BLaER1 treated with 17β-estradiol and CSF1 and Interleukin-3, amounts not matched to agents 10 nM and 100 nM (cell line): ENCODE measurements at regions not wholly inside any gene's neighbourhood (a gene's known extent, or its start where the extent isn't known, plus 50 kb on each side); places are given as distances from the start of the nearest gene placed in this dataset.
"Not testable (repeated sequence)": the region's sequence is repeated elsewhere in the genome, so short reads cannot be mapped to it uniquely, and the experiment has no call there.

Experiments used
- H3K27ac ChIP-seq, 11 experiments: shearing (Covaris generic); formaldehyde crosslinking; 2 replicates each; pipeline ENCODE4 v1.8.1; 2022
- H3K27me3 ChIP-seq, 11 experiments: shearing (Covaris generic); formaldehyde crosslinking; 2 replicates each; pipeline ENCODE4 v1.8.1; 2022
- H3K36me3 ChIP-seq, 11 experiments: shearing (Covaris generic); formaldehyde crosslinking; 2 replicates each; pipeline ENCODE4 v1.8.1; 2022
- H3K4me1 ChIP-seq, 10 experiments: shearing (Covaris generic); formaldehyde crosslinking; 2 replicates each; pipeline ENCODE4 v1.8.1; 2022
- H3K4me2 ChIP-seq, 11 experiments: shearing (Covaris generic); formaldehyde crosslinking; 2 replicates each; pipeline ENCODE4 v1.8.1; 2022
- H3K4me3 ChIP-seq, 10 experiments: shearing (Covaris generic); formaldehyde crosslinking; 2 replicates each; pipeline ENCODE4 v1.8.1; 2022
- H3K9ac ChIP-seq, 11 experiments: shearing (Covaris generic); formaldehyde crosslinking; 2 replicates each; pipeline ENCODE4 v1.8.1; 2022
- H3K9me3 ChIP-seq, 11 experiments: shearing (Covaris generic); formaldehyde crosslinking; replicated peaks in 1 of 11; 2 replicates each; pipeline ENCODE4 v1.8.1; 2022
- H4K20me1 ChIP-seq, 11 experiments: shearing (Covaris generic); formaldehyde crosslinking; 2 replicates each; pipeline ENCODE4 v1.8.1; 2022
- Cebpa-rat ChIP-seq, 11 experiments: shearing (Covaris generic); IDR thresholded peaks; 2 replicates each; pipeline ENCODE4 v1.8.1; 2022

DNA sequence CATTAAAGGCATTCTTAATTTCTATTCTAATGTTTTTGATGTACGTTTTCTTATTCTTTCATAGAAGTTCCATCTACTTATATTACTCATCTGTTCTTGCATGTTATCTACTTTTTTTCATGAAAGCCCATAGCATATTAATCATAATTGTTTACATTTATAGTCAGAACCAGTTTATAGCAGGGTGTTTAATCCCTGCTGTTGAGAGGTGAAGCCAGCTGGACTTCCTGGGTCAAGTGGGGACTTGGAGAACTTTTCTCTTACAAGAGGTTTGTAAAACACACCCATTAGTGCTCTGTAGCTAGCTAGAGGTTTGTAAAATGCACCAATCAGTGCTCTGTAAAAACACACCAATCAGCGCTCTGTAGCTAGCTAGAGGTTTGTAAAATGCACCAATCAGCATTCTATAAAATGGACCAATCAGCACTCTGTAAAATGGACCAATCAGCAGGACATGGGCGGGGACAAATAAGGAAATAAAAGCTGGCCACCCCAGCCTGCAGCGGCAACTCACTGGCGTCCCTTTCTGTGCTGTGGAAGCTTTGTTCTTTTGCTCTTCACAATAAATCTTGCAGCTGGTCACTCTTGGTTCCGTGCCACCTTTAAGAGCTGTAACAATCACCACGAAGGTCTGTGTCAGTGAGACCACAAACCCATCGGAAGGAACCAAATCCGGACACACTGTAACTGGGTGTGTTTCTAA lies 120.6 kb downstream of the TANC2 start:
- Histone ChIP-seq H3K36me3 (peaks cover 0 to 6% (median 0%) of the 10 kb centered on the region in 11 experiments; a peak in 3 of 22 replicates), H3K27ac (no peak overlapping the region), H3K9me3 (peaks cover 8 to 16% (median 10%) of the 10 kb centered on the region in 11 experiments), H3K4me2 (no peak overlapping the region), H4K20me1 (no peaks in the 10 kb centered on the region), H3K4me3 (no peak overlapping the region), H3K27me3 (no peaks in the 10 kb centered on the region), H3K9ac (no peak overlapping the region), H3K4me1 (peaks cover 0 to 2% (median 0%) of the 10 kb centered on the region in 10 experiments; a peak in 1 of 20 replicates)
- no peak for TF ChIP-seq Cebpa-rat (IDR thresholded peaks at IDR 0.05)

DNA sequence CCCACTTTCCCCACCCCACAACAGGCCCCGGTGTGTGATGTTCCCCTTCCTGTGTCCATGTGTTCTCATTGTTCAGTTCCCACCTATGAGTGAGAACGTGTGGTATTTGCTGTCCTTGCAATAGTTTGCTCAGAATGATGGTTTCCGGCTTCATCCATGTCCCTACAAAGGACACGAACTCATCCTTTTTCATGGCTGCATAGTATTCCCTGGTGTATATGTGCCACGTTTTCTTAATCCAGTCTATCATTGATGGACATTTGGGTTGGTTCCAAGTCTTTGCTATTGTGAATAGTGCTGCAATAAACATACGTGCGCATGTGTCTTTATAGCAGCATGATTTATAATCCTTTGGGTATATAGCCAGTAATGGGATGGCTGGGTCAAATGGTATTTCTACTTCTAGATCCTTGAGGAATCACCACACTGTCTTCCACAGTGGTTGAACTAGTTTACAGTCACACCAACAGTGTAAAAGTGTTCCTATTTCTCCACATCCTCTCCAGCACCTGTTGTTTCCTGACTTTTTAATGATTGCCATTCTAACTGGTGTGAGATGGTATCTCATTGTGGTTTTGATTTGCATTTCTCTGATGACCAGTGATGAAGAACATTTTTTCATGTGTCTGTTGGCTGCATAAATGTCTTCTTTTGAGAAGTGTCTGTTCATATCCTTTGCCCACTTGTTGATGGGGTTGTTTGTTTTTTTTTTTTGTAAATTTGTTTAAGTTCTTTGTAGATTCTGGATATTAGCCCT lies 124.5 kb downstream of the TANC2 start:
- H3K4me2 ChIP-seq, H4K20me1 ChIP-seq, H3K27me3 ChIP-seq, H3K4me3 ChIP-seq, H3K27ac ChIP-seq, H3K4me1 ChIP-seq, H3K36me3 ChIP-seq, H3K9ac ChIP-seq: not testable (repeated sequence)
- peaks cover 8 to 22% (median 10%) of the 10 kb centered on the region in 11 experiments for H3K9me3 ChIP-seq

GRCh38 chr17:63091909-63092308 lies 125.9 kb downstream of the TANC2 start:
- H3K9ac ChIP-seq, H4K20me1 ChIP-seq, H3K36me3 ChIP-seq, H3K27me3 ChIP-seq, H3K4me1 ChIP-seq, H3K4me2 ChIP-seq, H3K27ac ChIP-seq, H3K4me3 ChIP-seq: not testable (repeated sequence)
- peaks cover 2 to 17% (median 4%) of the 10 kb centered on the region in 11 experiments for H3K9me3 ChIP-seq

DNA sequence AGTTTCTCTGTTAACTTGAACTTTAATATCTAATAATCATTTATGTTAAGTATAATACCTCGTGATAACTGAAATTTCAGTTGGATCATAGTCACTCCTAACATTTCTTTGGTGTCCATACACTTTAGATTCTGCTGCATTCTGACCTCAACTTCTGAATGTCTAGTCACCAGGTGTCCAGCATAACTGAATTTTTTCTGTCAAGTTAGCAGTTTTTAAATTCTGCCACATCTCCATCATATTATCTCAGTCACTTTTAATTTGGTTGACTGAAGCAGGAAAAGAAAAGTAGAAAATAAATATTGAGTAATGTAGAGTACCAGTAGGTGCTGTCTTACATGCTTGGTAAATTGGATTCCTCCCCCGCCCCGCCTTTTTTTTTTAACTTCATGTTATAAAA lies 128.6 kb downstream of the TANC2 start:
- no peaks in the 10 kb centered on the region for H3K36me3 ChIP-seq
- H3K9ac ChIP-seq = no peak overlapping the region
- peaks cover 0 to 15% (median 0%) of the 10 kb centered on the region in 11 experiments; a peak in 6 of 22 replicates for H3K9me3 ChIP-seq
- no peaks in the 10 kb centered on the region for H3K27me3 ChIP-seq
- H3K4me3 ChIP-seq = no peak overlapping the region
- TF ChIP-seq Cebpa-rat (IDR thresholded peaks at IDR 0.05) = no peak
- no peaks in the 10 kb centered on the region for H4K20me1 ChIP-seq
- no peak overlapping the region for H3K4me2 ChIP-seq
- peaks cover 0 to 11% (median 0%) of the 10 kb centered on the region in 10 experiments; a peak in 3 of 20 replicates for H3K4me1 ChIP-seq
- H3K27ac ChIP-seq = no peak overlapping the region

GRCh38 chr17:63095459-63095858 lies 129.4 kb downstream of the TANC2 start:
- Histone ChIP-seq H3K4me1 (peaks cover 0 to 11% (median 0%) of the 10 kb centered on the region in 10 experiments; a peak in 3 of 20 replicates), H3K36me3 (no peaks in the 10 kb centered on the region), H3K27ac (no peak overlapping the region), H3K27me3 (no peaks in the 10 kb centered on the region), H4K20me1 (no peaks in the 10 kb centered on the region), H3K4me2 (no peak overlapping the region), H3K9ac (no peak overlapping the region), H3K9me3 (peaks cover 0 to 13% (median 0%) of the 10 kb centered on the region in 11 experiments; a peak in 6 of 22 replicates), H3K4me3 (no peak overlapping the region)
- no peak for TF ChIP-seq Cebpa-rat (IDR thresholded peaks at IDR 0.05)

DNA sequence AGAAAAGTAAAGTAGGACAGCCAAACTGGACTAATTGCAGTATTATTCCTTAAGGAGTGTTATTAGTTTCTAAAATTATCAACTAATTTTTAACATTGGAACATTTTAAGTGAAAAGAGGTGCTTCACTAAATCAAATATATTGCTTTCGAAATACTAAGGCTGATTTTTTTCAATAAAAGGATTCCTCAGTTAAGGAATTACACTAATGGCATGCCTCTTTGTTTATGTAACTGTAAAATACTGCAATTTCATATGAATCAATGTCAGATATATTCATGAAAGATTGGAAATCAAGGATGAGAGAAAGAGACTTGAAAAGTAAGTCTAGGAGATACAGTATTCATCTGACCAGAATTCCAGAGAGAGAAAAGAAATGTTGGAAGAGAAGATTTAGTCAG lies 129.8 kb downstream of the TANC2 start:
- TF ChIP-seq Cebpa-rat (IDR thresholded peaks at IDR 0.05) = no peak
- no peak overlapping the region for H3K4me2 ChIP-seq
- H3K9ac ChIP-seq = no peak overlapping the region
- no peaks in the 10 kb centered on the region for H3K36me3 ChIP-seq
- H4K20me1 ChIP-seq = no peaks in the 10 kb centered on the region
- peaks cover 0 to 10% (median 0%) of the 10 kb centered on the region in 11 experiments; a peak in 2 of 22 replicates for H3K9me3 ChIP-seq
- no peaks in the 10 kb centered on the region for H3K27me3 ChIP-seq
- H3K4me3 ChIP-seq = no peak overlapping the region
- no peak overlapping the region for H3K27ac ChIP-seq
- peaks cover 0 to 11% (median 0%) of the 10 kb centered on the region in 10 experiments; a peak in 3 of 20 replicates for H3K4me1 ChIP-seq

DNA sequence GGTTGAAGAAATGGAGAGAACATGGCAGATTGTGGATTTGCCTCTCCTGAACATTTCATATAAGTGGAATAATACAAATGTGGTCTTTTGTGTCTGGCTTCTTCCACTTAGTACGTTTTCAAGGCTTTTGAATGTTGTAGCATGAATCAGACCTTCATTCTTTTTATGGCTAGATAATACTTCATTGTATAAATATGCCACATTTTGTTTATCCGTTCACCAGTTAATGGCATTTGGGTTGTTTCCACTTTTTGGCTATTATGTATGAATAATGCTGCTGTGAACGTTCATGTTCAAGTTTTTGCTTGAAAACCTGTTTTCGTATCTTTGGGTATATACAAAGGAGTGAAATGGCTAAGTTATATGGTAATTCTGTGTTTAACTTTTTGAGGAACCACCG lies 130.4 kb downstream of the TANC2 start:
- Histone ChIP-seq H3K4me2 (no peak overlapping the region), H3K4me1 (peaks cover 0 to 11% (median 0%) of the 10 kb centered on the region in 10 experiments; a peak in 3 of 20 replicates), H3K27ac (no peak overlapping the region), H3K9ac (no peak overlapping the region), H3K4me3 (no peak overlapping the region), H3K36me3 (no peaks in the 10 kb centered on the region), H3K27me3 (no peaks in the 10 kb centered on the region), H3K9me3 (peaks cover 0 to 7% (median 0%) of the 10 kb centered on the region in 11 experiments; a peak in 2 of 22 replicates), H4K20me1 (no peaks in the 10 kb centered on the region)
- no peak for TF ChIP-seq Cebpa-rat (IDR thresholded peaks at IDR 0.05)

GRCh38 chr17:63099425-63099824 lies 133.4 kb downstream of the TANC2 start:
- peaks cover 0 to 5% (median 0%) of the 10 kb centered on the region in 11 experiments; a peak in 1 of 22 replicates for H3K36me3 ChIP-seq
- no peak overlapping the region for H3K27ac ChIP-seq
- H3K4me3 ChIP-seq = no peak overlapping the region
- TF ChIP-seq Cebpa-rat (IDR thresholded peaks at IDR 0.05) = no peak
- no peaks in the 10 kb centered on the region for H3K27me3 ChIP-seq
- no peak overlapping the region for H3K9ac ChIP-seq
- no peaks in the 10 kb centered on the region for H4K20me1 ChIP-seq
- 0 out of 22 replicates have a peak, but pooled peaks cover 0 to 3% (median 0%) of the 10 kb centered on the region in 11 experiments for H3K9me3 ChIP-seq
- H3K4me2 ChIP-seq = no peak overlapping the region
- H3K4me1 ChIP-seq = peaks cover 0 to 11% (median 0%) of the 10 kb centered on the region in 10 experiments; a peak in 3 of 20 replicates

DNA sequence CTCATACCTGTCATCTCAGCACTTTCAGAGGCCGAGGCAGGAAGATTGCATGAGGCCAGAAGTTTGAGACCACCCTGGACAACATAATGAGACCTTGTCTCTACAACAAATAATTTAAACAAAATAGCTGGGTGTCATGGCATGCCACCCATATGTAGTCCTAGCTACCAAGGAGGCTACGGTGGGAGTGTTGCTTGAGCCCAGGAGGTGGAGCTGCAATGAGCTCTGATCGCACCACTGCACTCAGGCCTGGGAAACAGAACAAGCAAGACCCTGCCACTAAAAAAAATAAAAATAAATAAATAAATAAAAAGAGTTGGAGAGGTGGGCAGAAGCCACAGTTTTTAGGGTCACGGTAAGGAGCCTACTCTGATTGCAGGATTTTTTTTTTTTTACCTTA lies 136.0 kb downstream of the TANC2 start:
- no peak overlapping the region for H3K4me2 ChIP-seq
- H3K9ac ChIP-seq = no peak overlapping the region
- no peak for TF ChIP-seq Cebpa-rat (IDR thresholded peaks at IDR 0.05)
- H3K36me3 ChIP-seq = peaks cover 0 to 5% (median 0%) of the 10 kb centered on the region in 11 experiments; a peak in 1 of 22 replicates
- H3K27ac ChIP-seq = no peak overlapping the region
- no peaks in the 10 kb centered on the region for H4K20me1 ChIP-seq
- 0 out of 22 replicates have a peak, but pooled peaks cover 0 to 3% (median 0%) of the 10 kb centered on the region in 11 experiments for H3K9me3 ChIP-seq
- H3K4me3 ChIP-seq = no peak overlapping the region
- H3K27me3 ChIP-seq = no peaks in the 10 kb centered on the region
- H3K4me1 ChIP-seq = peaks cover 0 to 11% (median 0%) of the 10 kb centered on the region in 10 experiments; a peak in 3 of 20 replicates
